A549 (cell line): ENCODE measurements at regions not wholly inside any gene's neighbourhood (a gene's known extent, or its start where the extent isn't known, plus 50 kb on each side); places are given as distances from the start of the nearest gene placed in this dataset.
"Not testable (repeated sequence)": the region's sequence is repeated elsewhere in the genome, so short reads cannot be mapped to it uniquely, and the experiment has no call there.

Experiments used
- ATAC-seq, 2 experiments: fragments of 200-7000 bp in 1 of 2; fragments of >200 bp in 1 of 2; cut with Nextera tagmentation in 1 of 2; cut with Tn5 transposase in 1 of 2; 3 replicates each; pipeline versions ENCODE4 v1.8.0 to v1.9.1; 2018 to 2020; ENCODE audit warnings: mild to moderate bottlenecking in 1 of 2, moderate library complexity in 1 of 2
- CTCF ChIA-PET: fragments of 300-600 bp; sonication (Branson Sonifier 250); formaldehyde crosslinking; extraction: SDS; loops from one replicate; lab custom pipeline; 2021; ENCODE audit warnings: antibody characterized with exemption, inconsistent platforms; lab: Yijun Ruan, JAX
- POLR2A ChIA-PET: fragments of 350-600 bp; formaldehyde crosslinking; extraction: SDS; loops from one replicate; lab custom pipeline; 2021; ENCODE audit warnings: antibody characterized with exemption, inconsistent platforms; lab: Yijun Ruan, JAX
- DNase-seq, 2 experiments: peaks; one replicate each; pipeline versions ENCODE4 v3.0.0 to v3.0.0-alpha.2; 2011 to 2016; ENCODE audit warnings: low read depth in 1 of 2, low spot score in 1 of 2
- FAIRE-seq: peaks from 2 replicates; lab custom pipeline; 2011; peaks lifted over from hg19 to GRCh38; lab: Jason Lieb, UNC
- H3K27ac ChIP-seq, 2 experiments: fragments of >200 bp; sonication (Bioruptor Twin); formaldehyde crosslinking; 3 replicates each; pipeline ENCODE4 v1.5.1; 2016 to 2017
- H3K4me1 ChIP-seq: fragments of >200 bp; sonication (Bioruptor Twin); formaldehyde crosslinking; 3 replicates; pipeline ENCODE4 v1.6.1; 2016
- H3K4me2 ChIP-seq: fragments of >200 bp; sonication (Bioruptor Twin); formaldehyde crosslinking; 3 replicates; pipeline ENCODE4 v1.6.1; 2016
- H3K4me3 ChIP-seq: fragments of >200 bp; sonication (Bioruptor Twin); formaldehyde crosslinking; 3 replicates; pipeline ENCODE4 v1.5.1; 2016
- H3K9me3 ChIP-seq: fragments of >200 bp; sonication (Bioruptor Twin); formaldehyde crosslinking; 3 replicates; pipeline ENCODE4 v1.6.1; 2016
- ATOH8 ChIP-seq: fragments of 250-450 bp; sonication (Bioruptor Pico); IDR thresholded peaks from 2 replicates; pipeline ENCODE4 v1.5.0; 2020; ENCODE audit warnings: low read depth, mild to moderate bottlenecking, moderate library complexity
- BHLHE40 ChIP-seq: IDR thresholded peaks from 2 replicates; pipeline ENCODE4 v1.6.1; 2012; ENCODE audit warnings: low read depth, low read length, inconsistent platforms
- CBX8 ChIP-seq: fragments of 200-600 bp; sonication (generic); IDR thresholded peaks from 2 replicates; pipeline ENCODE4 v1.6.1; 2016
- CHD2 ChIP-seq: fragments of 150-350 bp; IDR thresholded peaks from 2 replicates; pipeline ENCODE4 v1.6.1; 2014; ENCODE audit warnings: low read length; ENCODE audit not compliant: partially characterized antibody
- CHD4 ChIP-seq: fragments of 200-600 bp; sonication (generic); IDR thresholded peaks from 2 replicates; pipeline ENCODE4 v1.6.1; 2016; ENCODE audit warnings: antibody characterized with exemption, mild to moderate bottlenecking, borderline replicate concordance
- E2F6 ChIP-seq: IDR thresholded peaks from 2 replicates; pipeline ENCODE4 v1.6.1; 2012; ENCODE audit warnings: low read depth, borderline replicate concordance
- EHF ChIP-seq: fragments of 250-450 bp; sonication (Bioruptor Pico); IDR thresholded peaks from 2 replicates; pipeline ENCODE4 v1.5.0; 2020; ENCODE audit warnings: mild to moderate bottlenecking
- EHMT2 ChIP-seq: fragments of 200-600 bp; sonication (generic); IDR thresholded peaks from 2 replicates; pipeline ENCODE4 v1.6.1; 2016; ENCODE audit warnings: antibody characterized with exemption, low read depth, mild to moderate bottlenecking, moderate library complexity
- ESRRA ChIP-seq: fragments of 150-350 bp; IDR thresholded peaks from 2 replicates; pipeline ENCODE4 v1.6.1; 2014; ENCODE audit warnings: mild to moderate bottlenecking, low read length, borderline replicate concordance
- FOSB ChIP-seq: fragments of 250-450 bp; sonication (Bioruptor Pico); IDR thresholded peaks from 2 replicates; pipeline ENCODE4 v1.5.0; 2020; ENCODE audit warnings: mild to moderate bottlenecking, moderate library complexity
- FOXS1 ChIP-seq: fragments of 250-450 bp; sonication (Bioruptor Pico); IDR thresholded peaks from 2 replicates; pipeline ENCODE4 v1.5.0; 2020; ENCODE audit warnings: mild to moderate bottlenecking, moderate library complexity
- GATA3 ChIP-seq: IDR thresholded peaks from 2 replicates; pipeline ENCODE4 v1.6.1; 2012; ENCODE audit warnings: borderline replicate concordance
- HDAC2 ChIP-seq: fragments of 200-600 bp; sonication (generic); IDR thresholded peaks from 2 replicates; pipeline ENCODE4 v1.6.1; 2016
- HOXB13 ChIP-seq: fragments of 250-450 bp; sonication (Bioruptor Pico); IDR thresholded peaks from 2 replicates; pipeline ENCODE4 v1.5.0; 2020; ENCODE audit warnings: low read depth, mild to moderate bottlenecking, moderate library complexity
- HOXB5 ChIP-seq: fragments of 250-450 bp; sonication (Bioruptor Pico); IDR thresholded peaks from 2 replicates; pipeline ENCODE4 v1.5.0; 2020; ENCODE audit warnings: mild to moderate bottlenecking, moderate library complexity
- JUN ChIP-seq, 2 experiments: fragments of >200 bp; sonication (Bioruptor Twin); formaldehyde crosslinking; IDR thresholded peaks; 2 replicates in 1 of 2; 3 replicates in 1 of 2; pipeline ENCODE4 v1.6.1; 2016 to 2017
- JUNB ChIP-seq: fragments of >200 bp; sonication (Bioruptor Twin); formaldehyde crosslinking; IDR thresholded peaks from 2 replicates; pipeline ENCODE4 v1.6.1; 2016
- KDM5A ChIP-seq: fragments of 200-600 bp; sonication (generic); IDR thresholded peaks from 2 replicates; pipeline ENCODE4 v1.6.1; 2016; ENCODE audit warnings: antibody characterized with exemption, mild to moderate bottlenecking
- MAFK ChIP-seq: fragments of 450-650 bp; IDR thresholded peaks from 2 replicates; pipeline ENCODE4 v1.6.1; 2014; ENCODE audit not compliant: partially characterized antibody
- MAX ChIP-seq: IDR thresholded peaks from 2 replicates; pipeline ENCODE4 v1.6.1; 2012
- NFE2L2 ChIP-seq: fragments of 150-350 bp; conservative IDR thresholded peaks from 2 replicates; pipeline ENCODE4 v1.6.1; 2014; ENCODE audit warnings: low read length
- NPAS2 ChIP-seq: fragments of 250-450 bp; sonication (Bioruptor Pico); IDR thresholded peaks from 2 replicates; pipeline ENCODE4 v1.8.0; 2022; ENCODE audit warnings: mild to moderate bottlenecking, moderate library complexity, borderline replicate concordance
- NR3C1 ChIP-seq: fragments of >200 bp; sonication (Bioruptor Twin); formaldehyde crosslinking; IDR thresholded peaks from 3 replicates; pipeline ENCODE4 v1.6.1; 2017
- POLR2AphosphoS2 ChIP-seq: conservative IDR thresholded peaks from 2 replicates; pipeline ENCODE4 v1.6.1; 2012; ENCODE audit warnings: low read length, improper control_type of control experiment, inconsistent platforms
- RAD21 ChIP-seq, 2 experiments: fragments of >200 bp in 1 of 2; sonication (Bioruptor Twin) in 1 of 2; formaldehyde crosslinking in 1 of 2; IDR thresholded peaks in 1 of 2; conservative IDR thresholded peaks in 1 of 2; 2 replicates in 1 of 2; 3 replicates in 1 of 2; pipeline ENCODE4 v1.6.1; 2012 to 2018; ENCODE audit warnings: inconsistent platforms in 1 of 2
- RARB ChIP-seq: fragments of 250-450 bp; sonication (Bioruptor Pico); IDR thresholded peaks from 2 replicates; pipeline ENCODE4 v1.8.0; 2021; ENCODE audit warnings: mild to moderate bottlenecking, moderate library complexity
- RCOR1 ChIP-seq: fragments of 150-350 bp; IDR thresholded peaks from 2 replicates; pipeline ENCODE4 v1.6.1; 2014; ENCODE audit warnings: antibody characterized with exemption, low read length, low read depth
- RFX5 ChIP-seq: fragments of 450-650 bp; IDR thresholded peaks from 2 replicates; pipeline ENCODE4 v1.7.1; 2014; ENCODE audit warnings: antibody characterized with exemption, mild to moderate bottlenecking, moderate library complexity
- RNF2 ChIP-seq: fragments of 200-600 bp; sonication (generic); IDR thresholded peaks from 2 replicates; pipeline ENCODE4 v1.6.1; 2016; ENCODE audit warnings: low read depth, mild to moderate bottlenecking, antibody characterized with exemption, moderate library complexity, borderline replicate concordance
- SREBF2 ChIP-seq: fragments of 450-650 bp; IDR thresholded peaks from 2 replicates; pipeline ENCODE4 v1.6.1; 2014; ENCODE audit warnings: mild to moderate bottlenecking, moderate library complexity
- USF2 ChIP-seq: fragments of 450-650 bp; IDR thresholded peaks from 2 replicates; pipeline ENCODE4 v1.6.1; 2014; ENCODE audit warnings: antibody characterized with exemption
- ZNF302 ChIP-seq: fragments of 250-450 bp; sonication (Bioruptor Pico); IDR thresholded peaks from 2 replicates; pipeline ENCODE4 v1.9.0; 2021; ENCODE audit warnings: inconsistent platforms, mild to moderate bottlenecking, moderate library complexity
- WGBS: methylation state at CpG from one replicate; pipeline ENCODE4 v1.1.6; 2017; ENCODE audit errors: missing lambda C conversion rate; 5-methylcytosine and 5-hydroxymethylcytosine counted together

GRCh38 chr14:98919434-98919833, 352.6 kb downstream of the BCL11B start:
- CTCF ChIA-PET = interaction anchor here (0.9 kb wide), 1 partner anchor 12 kb away, joined by 3 read pairs; no protein-coding TSS in a partner anchor
- WGBS = 41% methylated on average over 1 of the region's 2 CpGs
- H3K4me1 ChIP-seq = no peaks in the 10 kb centered on the region
- H3K4me3 ChIP-seq = no peak overlapping the region
- no peak overlapping the region for H3K4me2 ChIP-seq
- H3K9me3 ChIP-seq = peaks cover 9% of the 10 kb centered on the region; the same call in 2 of the 3 replicates
- TF ChIP-seq HOXB5 (CRISPR knock-in tag) (no peak), JUN (IDR thresholded peaks at IDR 0.05) (no peak), RNF2 (no peak), CHD4 (no peak), RCOR1 (no peak), JUNB (no peak), BHLHE40 (no peak), ATOH8 (CRISPR knock-in tag) (no peak), GATA3 (no peak)
- TF ChIP-seq, all 56 proteins: peak for 0
- no peak overlapping the region for H3K27ac ChIP-seq
- POLR2A ChIA-PET = no interaction called here
- FAIRE-seq = no peak
- no peak for ATAC-seq
- DNase-seq = no peak

GRCh38 chr14:98921306-98921705, 350.7 kb downstream of the BCL11B start:
- H3K4me1 ChIP-seq, H3K9me3 ChIP-seq, H3K27ac ChIP-seq, H3K4me2 ChIP-seq, CTCF ChIA-PET, DNase-seq, FAIRE-seq, H3K4me3 ChIP-seq, ATAC-seq, POLR2A ChIA-PET: not testable (repeated sequence)
- 45% methylated on average over 3 of the region's 3 CpGs for WGBS

GRCh38 chr14:98923596-98923995, 348.4 kb downstream of the BCL11B start:
- 3% methylated on average over 1 of the region's 1 CpG for WGBS
- ChIA-PET POLR2A (no interaction called here), CTCF (no interaction called here)
- TF ChIP-seq POLR2AphosphoS2 = no peak
- no peak for TF ChIP-seq MAFK
- no peak for TF ChIP-seq FOXS1
- TF ChIP-seq FOSB (CRISPR knock-in tag) = no peak
- no peak for TF ChIP-seq HOXB13 (CRISPR knock-in tag)
- TF ChIP-seq JUNB = no peak
- no peak for TF ChIP-seq NR3C1
- TF ChIP-seq EHF = no peak
- no peak for TF ChIP-seq CHD2
- TF ChIP-seq HOXB5 (CRISPR knock-in tag) = no peak
- TF ChIP-seq USF2 = no peak
- TF ChIP-seq NFE2L2 = no peak
- TF ChIP-seq ZNF302 = no peak
- H3K27ac ChIP-seq = no peak overlapping the region
- H3K4me1 ChIP-seq = peaks cover 15% of the 10 kb centered on the region
- H3K4me3 ChIP-seq = no peak overlapping the region
- ATAC-seq (no peak), DNase-seq (no peak), FAIRE-seq (no peak)
- no peak overlapping the region for H3K4me2 ChIP-seq
- H3K9me3 ChIP-seq = peaks cover 9% of the 10 kb centered on the region; the same call in 2 of the 3 replicates

GRCh38 chr14:98924046-98924445, 348.0 kb downstream of the BCL11B start:
- H3K9me3 ChIP-seq = peaks cover 9% of the 10 kb centered on the region; the same call in 2 of the 3 replicates
- 62% methylated on average over 8 of the region's 8 CpGs for WGBS
- no peak overlapping the region for H3K4me2 ChIP-seq
- H3K4me3 ChIP-seq = no peak overlapping the region
- no peak overlapping the region for H3K27ac ChIP-seq
- CTCF ChIA-PET = no interaction called here
- POLR2A ChIA-PET = no interaction called here
- no peak for DNase-seq
- peaks cover 15% of the 10 kb centered on the region for H3K4me1 ChIP-seq
- FAIRE-seq = no peak
- ATAC-seq = no peak
- TF ChIP-seq KDM5A (no peak), GATA3 (no peak), RARB (no peak), BHLHE40 (no peak), NFE2L2 (no peak), ESRRA (no peak), HDAC2 (no peak), CBX8 (no peak), EHMT2 (no peak), MAX (no peak), E2F6 (no peak), RNF2 (no peak), NPAS2 (CRISPR knock-in tag) (no peak), SREBF2 (no peak), RFX5 (no peak), NR3C1 (no peak), RAD21 (conservative IDR thresholded peaks at IDR 0.05 in 1 of 2, IDR thresholded peaks at IDR 0.05 in 1 of 2) (no peak)
